ENCODE measurements at regions not wholly inside any gene's neighbourhood (a gene's known extent, or its start where the extent isn't known, plus 50 kb on each side); places are given as distances from the start of the nearest gene placed in this dataset.

DNA sequence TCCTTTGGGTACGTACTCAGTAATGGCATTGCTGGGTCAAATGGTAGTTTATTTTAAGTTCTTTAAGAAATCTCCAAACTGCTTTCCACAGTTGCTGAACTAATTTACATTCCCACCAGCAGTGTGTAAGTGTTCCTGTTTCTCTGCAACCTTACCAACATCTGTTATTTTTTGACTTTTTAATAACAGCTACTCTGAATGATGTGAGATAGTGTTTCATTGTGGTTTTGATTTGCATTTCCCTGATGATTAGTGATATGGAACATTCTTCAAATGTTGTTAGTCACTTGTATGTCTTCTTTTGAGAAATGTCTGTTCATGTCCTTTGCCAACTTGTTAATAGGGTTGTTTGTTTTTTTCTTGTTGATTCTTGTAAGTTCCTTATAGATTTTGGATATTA lies 558.9 kb downstream of the SH2D4B start:
- intact Hi-C loops (cut with micrococcal nuclease; ENCODE audit: unreplicated experiment), result no loop called here
- TF ChIP-seq, protein P1, sequence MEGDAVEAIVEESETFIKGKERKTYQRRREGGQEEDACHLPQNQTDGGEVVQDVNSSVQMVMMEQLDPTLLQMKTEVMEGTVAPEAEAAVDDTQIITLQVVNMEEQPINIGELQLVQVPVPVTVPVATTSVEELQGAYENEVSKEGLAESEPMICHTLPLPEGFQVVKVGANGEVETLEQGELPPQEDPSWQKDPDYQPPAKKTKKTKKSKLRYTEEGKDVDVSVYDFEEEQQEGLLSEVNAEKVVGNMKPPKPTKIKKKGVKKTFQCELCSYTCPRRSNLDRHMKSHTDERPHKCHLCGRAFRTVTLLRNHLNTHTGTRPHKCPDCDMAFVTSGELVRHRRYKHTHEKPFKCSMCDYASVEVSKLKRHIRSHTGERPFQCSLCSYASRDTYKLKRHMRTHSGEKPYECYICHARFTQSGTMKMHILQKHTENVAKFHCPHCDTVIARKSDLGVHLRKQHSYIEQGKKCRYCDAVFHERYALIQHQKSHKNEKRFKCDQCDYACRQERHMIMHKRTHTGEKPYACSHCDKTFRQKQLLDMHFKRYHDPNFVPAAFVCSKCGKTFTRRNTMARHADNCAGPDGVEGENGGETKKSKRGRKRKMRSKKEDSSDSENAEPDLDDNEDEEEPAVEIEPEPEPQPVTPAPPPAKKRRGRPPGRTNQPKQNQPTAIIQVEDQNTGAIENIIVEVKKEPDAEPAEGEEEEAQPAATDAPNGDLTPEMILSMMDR (IDR thresholded peaks at IDR 0.05; ENCODE audit: insufficient read depth in 1 of 2, low read depth in 1 of 2, low read length in 1 of 2, severe bottlenecking in 1 of 2, unreplicated experiment in 1 of 2), result no peak
- Histone ChIP-seq H3K4me3 (ENCODE audit: low read depth, low read length) (no peak overlapping the region), H3K27me3 (replicated peaks; ENCODE audit: control insufficient read depth, insufficient read depth, low read length) (no peaks in the 10 kb centered on the region), H3K36me3 (ENCODE audit: control insufficient read depth, insufficient read depth, low read length) (no peaks in the 10 kb centered on the region), H3K4me1 (no peaks in the 10 kb centered on the region), H3K9me3 (no peaks in the 10 kb centered on the region)
- no peaks in the 10 kb centered on the region for H3K36me3 Mint-ChIP-seq (ENCODE audit: insufficient read depth, unreplicated experiment)
- POLR2A ChIA-PET, result no interaction called here
- no peaks in the 10 kb centered on the region for H3K4me1 Mint-ChIP-seq (ENCODE audit: low read depth, unreplicated experiment)
- DNase-seq, result no peak
- CTCF ChIA-PET, result no interaction called here
- H3K4me3 Mint-ChIP-seq (ENCODE audit: unreplicated experiment), result no peak overlapping the region
- no peak overlapping the region for H3K27ac Mint-ChIP-seq (ENCODE audit: unreplicated experiment)
- peaks cover 5% of the 10 kb centered on the region for H3K9me3 Mint-ChIP-seq (ENCODE audit: unreplicated experiment)
- H3K27me3 Mint-ChIP-seq (ENCODE audit: insufficient read depth, unreplicated experiment), result no peaks in the 10 kb centered on the region
- BruUV-seq (replicated peaks), result no TSS peak

DNA sequence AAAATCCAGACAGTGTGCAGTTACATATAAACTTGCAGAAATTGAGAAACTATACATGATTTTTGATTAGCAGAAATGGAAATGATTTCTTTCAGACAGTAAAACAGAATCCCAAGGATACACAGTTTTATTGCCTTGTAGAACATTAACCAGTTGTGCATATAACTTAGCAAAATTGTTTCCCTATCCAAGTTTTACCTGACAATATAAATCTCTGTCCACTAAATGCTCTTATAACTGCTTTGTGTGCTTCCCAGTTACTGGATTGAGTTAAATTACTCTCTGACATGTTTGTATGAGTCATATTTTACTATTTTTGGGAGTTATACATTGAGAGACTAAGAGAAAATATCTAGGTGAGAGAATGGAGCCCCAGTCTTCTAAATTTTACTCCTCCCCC lies 563.4 kb downstream of the SH2D4B start:
- TF ChIP-seq, protein P1 (IDR thresholded peaks at IDR 0.05; ENCODE audit: insufficient read depth in 1 of 2, low read depth in 1 of 2, low read length in 1 of 2, severe bottlenecking in 1 of 2, unreplicated experiment in 1 of 2), result no peak
- Mint-ChIP-seq H3K4me3 (ENCODE audit: unreplicated experiment) (no peak overlapping the region), H3K27me3 (ENCODE audit: insufficient read depth, unreplicated experiment) (peaks cover 6% of the 10 kb centered on the region), H3K27ac (ENCODE audit: unreplicated experiment) (no peak overlapping the region), H3K4me1 (ENCODE audit: low read depth, unreplicated experiment) (no peaks in the 10 kb centered on the region), H3K9me3 (ENCODE audit: unreplicated experiment) (no peaks in the 10 kb centered on the region), H3K36me3 (ENCODE audit: insufficient read depth, unreplicated experiment) (no peaks in the 10 kb centered on the region)
- CTCF ChIA-PET, result no interaction called here
- Histone ChIP-seq H3K27me3 (replicated peaks; ENCODE audit: control insufficient read depth, insufficient read depth, low read length) (no peaks in the 10 kb centered on the region), H3K4me1 (no peaks in the 10 kb centered on the region), H3K9me3 (no peaks in the 10 kb centered on the region), H3K36me3 (ENCODE audit: control insufficient read depth, insufficient read depth, low read length) (no peaks in the 10 kb centered on the region), H3K4me3 (ENCODE audit: low read depth, low read length) (no peak overlapping the region)
- POLR2A ChIA-PET, result no interaction called here
- no peak for DNase-seq
- intact Hi-C loops (cut with micrococcal nuclease; ENCODE audit: unreplicated experiment), result no loop called here
- no TSS peak for BruUV-seq (replicated peaks)

DNA sequence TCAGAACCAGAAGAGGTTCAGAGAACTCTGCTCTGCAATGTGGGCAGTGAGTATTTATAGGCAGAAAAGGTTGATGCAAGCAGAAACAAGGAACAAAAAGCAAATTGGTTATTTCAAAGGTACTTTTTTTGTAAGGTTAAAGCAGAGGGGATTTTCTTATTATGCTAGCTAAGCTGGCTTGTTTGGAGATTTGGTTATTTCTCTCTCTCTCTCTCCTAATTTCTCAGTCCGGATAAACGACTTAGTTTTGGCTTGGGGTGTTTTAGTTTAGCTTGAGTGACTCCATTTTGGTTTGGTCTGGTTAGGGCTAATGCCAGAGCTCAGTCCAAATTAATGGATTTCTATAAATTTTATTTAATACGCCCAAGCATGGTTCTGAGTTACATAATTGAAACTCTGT lies 566.8 kb downstream of the SH2D4B start:
- peaks cover 6% of the 10 kb centered on the region for H3K27me3 Mint-ChIP-seq (ENCODE audit: insufficient read depth, unreplicated experiment)
- Histone ChIP-seq H3K27me3 (replicated peaks; ENCODE audit: control insufficient read depth, insufficient read depth, low read length) (no peaks in the 10 kb centered on the region), H3K36me3 (ENCODE audit: control insufficient read depth, insufficient read depth, low read length) (no peaks in the 10 kb centered on the region), H3K9me3 (no peaks in the 10 kb centered on the region), H3K4me1 (peaks cover 14% of the 10 kb centered on the region), H3K4me3 (ENCODE audit: low read depth, low read length) (no peak overlapping the region)
- H3K9me3 Mint-ChIP-seq (ENCODE audit: unreplicated experiment), result no peaks in the 10 kb centered on the region
- H3K4me3 Mint-ChIP-seq (ENCODE audit: unreplicated experiment), result no peak overlapping the region
- peaks cover 10% of the 10 kb centered on the region for H3K4me1 Mint-ChIP-seq (ENCODE audit: low read depth, unreplicated experiment)
- no TSS peak for BruUV-seq (replicated peaks)
- TF ChIP-seq, protein P1 (IDR thresholded peaks at IDR 0.05; ENCODE audit: insufficient read depth in 1 of 2, low read depth in 1 of 2, low read length in 1 of 2, severe bottlenecking in 1 of 2, unreplicated experiment in 1 of 2), result no peak
- POLR2A ChIA-PET, result no interaction called here
- intact Hi-C loops (cut with micrococcal nuclease; ENCODE audit: unreplicated experiment), result no loop called here
- DNase-seq, result no peak
- no peaks in the 10 kb centered on the region for H3K36me3 Mint-ChIP-seq (ENCODE audit: insufficient read depth, unreplicated experiment)
- H3K27ac Mint-ChIP-seq (ENCODE audit: unreplicated experiment), result no peak overlapping the region
- CTCF ChIA-PET, result no interaction called here
